ENCODE measurements at regions not wholly inside any gene's neighbourhood (a gene's known extent, or its start where the extent isn't known, plus 50 kb on each side); places are given as distances from the start of the nearest gene placed in this dataset.

DNA sequence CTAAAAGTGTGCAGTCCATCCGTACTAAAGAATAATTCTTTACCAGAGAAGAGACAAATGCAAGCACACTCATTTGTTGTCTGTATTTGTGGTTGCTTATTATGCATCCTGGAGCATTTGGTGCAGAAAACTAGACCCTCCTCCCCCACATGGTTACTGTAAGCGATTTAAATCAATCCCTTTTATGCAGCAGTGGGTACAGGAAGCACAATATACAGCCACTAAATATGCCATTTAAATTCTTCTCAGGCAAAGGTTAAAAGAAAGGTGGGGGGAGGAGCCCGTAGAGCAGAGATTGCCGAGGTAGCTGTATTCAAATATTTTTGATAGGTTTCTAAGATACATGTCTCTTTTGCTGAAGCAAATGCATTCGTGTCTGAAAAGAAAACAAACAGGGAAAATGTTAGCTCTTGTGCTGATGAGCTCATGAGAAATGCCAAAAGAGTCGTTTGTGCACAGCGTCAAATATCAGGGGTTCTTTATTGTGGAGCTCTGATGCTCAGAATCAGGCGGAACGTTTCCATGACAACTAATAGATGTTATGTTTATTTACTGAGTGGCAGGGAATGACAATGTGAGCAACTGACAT lies 131.3 kb upstream of the NPVF start:
- no peak overlapping the region for H2AFZ ChIP-seq (ENCODE audit: low read length)
- H3K9ac ChIP-seq (ENCODE audit: insufficient read depth, low read length): no peak overlapping the region
- peak in 1 of 2 donors; percentile 2 for DNase-seq (ENCODE audit: low read depth in 2 of 2)
- H3K4me1 ChIP-seq (ENCODE audit: control insufficient read depth, extremely low read depth, insufficient read depth, low read length): no peaks in the 10 kb centered on the region
- H3K4me3 ChIP-seq (replicated peaks in 1 of 4; ENCODE audit: control extremely low read depth in 1 of 4, insufficient read depth in 1 of 4, low read depth in 3 of 4, low read length in 4 of 4): no peak overlapping the region
- H3K9me3 ChIP-seq (ENCODE audit: control insufficient read depth, insufficient read depth, low read depth, low read length): no peaks in the 10 kb centered on the region
- TF ChIP-seq EZH2 (IDR thresholded peaks at IDR 0.05; ENCODE audit: low read length, missing control alignments): no peak
- TF ChIP-seq, protein P1, sequence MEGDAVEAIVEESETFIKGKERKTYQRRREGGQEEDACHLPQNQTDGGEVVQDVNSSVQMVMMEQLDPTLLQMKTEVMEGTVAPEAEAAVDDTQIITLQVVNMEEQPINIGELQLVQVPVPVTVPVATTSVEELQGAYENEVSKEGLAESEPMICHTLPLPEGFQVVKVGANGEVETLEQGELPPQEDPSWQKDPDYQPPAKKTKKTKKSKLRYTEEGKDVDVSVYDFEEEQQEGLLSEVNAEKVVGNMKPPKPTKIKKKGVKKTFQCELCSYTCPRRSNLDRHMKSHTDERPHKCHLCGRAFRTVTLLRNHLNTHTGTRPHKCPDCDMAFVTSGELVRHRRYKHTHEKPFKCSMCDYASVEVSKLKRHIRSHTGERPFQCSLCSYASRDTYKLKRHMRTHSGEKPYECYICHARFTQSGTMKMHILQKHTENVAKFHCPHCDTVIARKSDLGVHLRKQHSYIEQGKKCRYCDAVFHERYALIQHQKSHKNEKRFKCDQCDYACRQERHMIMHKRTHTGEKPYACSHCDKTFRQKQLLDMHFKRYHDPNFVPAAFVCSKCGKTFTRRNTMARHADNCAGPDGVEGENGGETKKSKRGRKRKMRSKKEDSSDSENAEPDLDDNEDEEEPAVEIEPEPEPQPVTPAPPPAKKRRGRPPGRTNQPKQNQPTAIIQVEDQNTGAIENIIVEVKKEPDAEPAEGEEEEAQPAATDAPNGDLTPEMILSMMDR (conservative IDR thresholded peaks at IDR 0.05 in 1 of 2, IDR thresholded peaks at IDR 0.05 in 1 of 2; ENCODE audit: low read depth in 1 of 2, low read length in 2 of 2): no peak
- no peaks in the 10 kb centered on the region for H3K79me2 ChIP-seq (ENCODE audit: control insufficient read depth, insufficient read depth, low read length)
- H3K27me3 ChIP-seq (ENCODE audit: control insufficient read depth, insufficient read depth, low read length): no peaks in the 10 kb centered on the region
- no peak overlapping the region for H3K4me2 ChIP-seq (ENCODE audit: extremely low read depth, insufficient read depth, low read length)
- no peak overlapping the region for H3K27ac ChIP-seq (ENCODE audit: insufficient read depth, low read length)
- H4K20me1 ChIP-seq (ENCODE audit: control insufficient read depth, extremely low read depth, insufficient read depth, low read length): no peaks in the 10 kb centered on the region
- H3K36me3 ChIP-seq (ENCODE audit: control insufficient read depth, insufficient read depth, low read length): no peaks in the 10 kb centered on the region

DNA sequence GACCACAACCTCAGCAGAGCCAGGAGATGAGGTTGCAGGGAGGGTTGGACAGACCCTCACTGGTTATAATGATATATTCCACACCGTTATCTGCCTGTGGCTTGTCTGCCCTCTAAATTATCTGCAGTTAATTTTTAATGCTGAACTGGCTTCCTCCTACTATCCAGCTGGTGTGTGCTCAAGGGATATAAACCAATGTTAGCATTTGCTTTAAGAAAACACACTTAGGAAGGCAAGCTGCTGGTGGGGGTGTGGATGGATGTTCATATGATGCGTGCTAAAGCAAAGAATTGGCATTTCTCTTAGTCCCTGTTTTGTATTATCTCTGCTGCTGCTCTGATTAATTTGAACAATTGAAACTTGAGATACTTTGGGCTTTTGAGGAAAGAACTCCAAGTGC lies 132.2 kb upstream of the NPVF start:
- no peak overlapping the region for H3K4me2 ChIP-seq (ENCODE audit: extremely low read depth, insufficient read depth, low read length)
- TF ChIP-seq EZH2 (IDR thresholded peaks at IDR 0.05; ENCODE audit: low read length, missing control alignments): no peak
- TF ChIP-seq, protein P1 (conservative IDR thresholded peaks at IDR 0.05 in 1 of 2, IDR thresholded peaks at IDR 0.05 in 1 of 2; ENCODE audit: low read depth in 1 of 2, low read length in 2 of 2): no peak
- no peaks in the 10 kb centered on the region for H3K4me1 ChIP-seq (ENCODE audit: control insufficient read depth, extremely low read depth, insufficient read depth, low read length)
- H3K27me3 ChIP-seq (ENCODE audit: control insufficient read depth, insufficient read depth, low read length): no peaks in the 10 kb centered on the region
- no peaks in the 10 kb centered on the region for H3K79me2 ChIP-seq (ENCODE audit: control insufficient read depth, insufficient read depth, low read length)
- H3K27ac ChIP-seq (ENCODE audit: insufficient read depth, low read length): no peak overlapping the region
- no peaks in the 10 kb centered on the region for H4K20me1 ChIP-seq (ENCODE audit: control insufficient read depth, extremely low read depth, insufficient read depth, low read length)
- no peak overlapping the region for H3K9ac ChIP-seq (ENCODE audit: insufficient read depth, low read length)
- no peak for DNase-seq (ENCODE audit: low read depth in 2 of 2)
- H2AFZ ChIP-seq (ENCODE audit: low read length): no peak overlapping the region
- H3K4me3 ChIP-seq (replicated peaks in 1 of 4; ENCODE audit: control extremely low read depth in 1 of 4, insufficient read depth in 1 of 4, low read depth in 3 of 4, low read length in 4 of 4): no peak overlapping the region
- no peaks in the 10 kb centered on the region for H3K9me3 ChIP-seq (ENCODE audit: control insufficient read depth, insufficient read depth, low read depth, low read length)
- no peaks in the 10 kb centered on the region for H3K36me3 ChIP-seq (ENCODE audit: control insufficient read depth, insufficient read depth, low read length)

DNA sequence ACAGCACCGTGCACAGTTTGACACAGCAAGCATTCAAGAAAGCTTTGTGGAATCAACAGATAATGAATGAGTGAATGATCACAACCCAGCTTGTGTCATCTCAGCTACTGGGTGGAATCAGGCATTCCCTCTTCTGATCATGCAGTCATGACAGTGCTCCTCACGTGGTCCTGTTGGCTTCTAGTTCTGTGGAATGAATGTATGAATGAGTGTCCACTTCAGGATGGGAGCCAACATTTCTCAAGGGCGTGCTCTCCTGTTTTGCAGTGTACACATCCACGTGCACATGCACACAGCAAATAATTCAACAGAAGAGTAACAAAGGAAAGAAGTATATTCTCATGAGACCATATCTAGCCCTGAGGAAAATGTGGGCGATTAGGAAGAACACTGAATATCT lies 133.1 kb upstream of the NPVF start:
- TF ChIP-seq, protein P1 (conservative IDR thresholded peaks at IDR 0.05 in 1 of 2, IDR thresholded peaks at IDR 0.05 in 1 of 2; ENCODE audit: low read depth in 1 of 2, low read length in 2 of 2): no peak
- no peak for TF ChIP-seq EZH2 (IDR thresholded peaks at IDR 0.05; ENCODE audit: low read length, missing control alignments)
- Histone ChIP-seq H3K9me3 (ENCODE audit: control insufficient read depth, insufficient read depth, low read depth, low read length) (no peaks in the 10 kb centered on the region), H2AFZ (ENCODE audit: low read length) (no peak overlapping the region), H3K9ac (ENCODE audit: insufficient read depth, low read length) (no peak overlapping the region), H3K4me2 (ENCODE audit: extremely low read depth, insufficient read depth, low read length) (no peak overlapping the region), H3K79me2 (ENCODE audit: control insufficient read depth, insufficient read depth, low read length) (no peaks in the 10 kb centered on the region), H3K36me3 (ENCODE audit: control insufficient read depth, insufficient read depth, low read length) (no peaks in the 10 kb centered on the region), H4K20me1 (ENCODE audit: control insufficient read depth, extremely low read depth, insufficient read depth, low read length) (no peaks in the 10 kb centered on the region), H3K4me1 (ENCODE audit: control insufficient read depth, extremely low read depth, insufficient read depth, low read length) (no peaks in the 10 kb centered on the region), H3K27me3 (ENCODE audit: control insufficient read depth, insufficient read depth, low read length) (no peaks in the 10 kb centered on the region), H3K27ac (ENCODE audit: insufficient read depth, low read length) (no peak overlapping the region), H3K4me3 (replicated peaks in 1 of 4; ENCODE audit: control extremely low read depth in 1 of 4, insufficient read depth in 1 of 4, low read depth in 3 of 4, low read length in 4 of 4) (no peak overlapping the region)
- DNase-seq (ENCODE audit: low read depth in 2 of 2): no peak
